H1 (cell line): ENCODE measurements at regions not wholly inside any gene's neighbourhood (a gene's known extent, or its start where the extent isn't known, plus 50 kb on each side); places are given as distances from the start of the nearest gene placed in this dataset.

Experiments used
- EZH2 ChIP-seq: fragments of 200-600 bp; sonication (generic); IDR thresholded peaks from 2 replicates; pipeline ENCODE4 v1.7.1; 2012; ENCODE audit warnings: low read depth, mild to moderate bottlenecking, moderate library complexity, low read length, inconsistent platforms; ENCODE audit not compliant: severe bottlenecking

GRCh38 chr2:40666398-40666797, 214.5 kb upstream of the SLC8A1 start (continued):
- no peak for TF ChIP-seq EZH2
